NCI-H82 treated with DMSO at 0.1 percent for 48 hours (cell line): ENCODE measurements at regions not wholly inside any gene's neighbourhood (a gene's known extent, or its start where the extent isn't known, plus 50 kb on each side); places are given as distances from the start of the nearest gene placed in this dataset.
"Not testable (repeated sequence)": the region's sequence is repeated elsewhere in the genome, so short reads cannot be mapped to it uniquely, and the experiment has no call there.

Experiments
- DNase-seq: peaks from one replicate; lab custom pipeline; 2025; ENCODE audit not compliant: unreplicated experiment; lab: John Stamatoyannopoulos, UW

GRCh38 chr16:18263046-18263445, 73.5 kb downstream of the NPIPA8 start:
- DNase-seq = not testable (repeated sequence)

- not testable (repeated sequence) for DNase-seq
Observed at GRCh38 chr16:18261848-18262247, 74.7 kb downstream of the NPIPA8 start.

- DNase-seq = not testable (repeated sequence)
Observed at GRCh38 chr16:18259496-18260176, 76.9 kb downstream of the NPIPA8 start.

GRCh38 chr16:18252943-18253342, 83.6 kb downstream of the NPIPA8 start:
- DNase-seq = not testable (repeated sequence)

- not testable (repeated sequence) for DNase-seq
Observed at GRCh38 chr16:18230505-18230904, 106.0 kb downstream of the NPIPA8 start.

GRCh38 chr16:18222054-18223009, 114.2 kb downstream of the NPIPA8 start:
- DNase-seq = not testable (repeated sequence)

- not testable (repeated sequence) for DNase-seq
Observed at GRCh38 chr16:18217741-18218140, 118.8 kb downstream of the NPIPA8 start.

- DNase-seq = not testable (repeated sequence)
Observed at GRCh38 chr16:18216814-18217213, 119.7 kb downstream of the NPIPA8 start.

GRCh38 chr16:18213810-18214209, 122.7 kb downstream of the NPIPA8 start:
- DNase-seq = not testable (repeated sequence)

- not testable (repeated sequence) for DNase-seq
Observed at GRCh38 chr16:18211505-18211904, 125.0 kb downstream of the NPIPA8 start.

GRCh38 chr16:18204786-18205185, 131.8 kb downstream of the NPIPA8 start:
- not testable (repeated sequence) for DNase-seq

- DNase-seq = not testable (repeated sequence)
Observed at GRCh38 chr16:18204309-18204708, 132.2 kb downstream of the NPIPA8 start.

- not testable (repeated sequence) for DNase-seq
Observed at GRCh38 chr16:18201511-18201910, 135.0 kb downstream of the NPIPA8 start.

GRCh38 chr16:18192389-18192788, 144.1 kb downstream of the NPIPA8 start:
- DNase-seq = not testable (repeated sequence)

- DNase-seq = not testable (repeated sequence)
Observed at GRCh38 chr16:18190179-18190578, 146.4 kb downstream of the NPIPA8 start.

- DNase-seq = not testable (repeated sequence)
Observed at GRCh38 chr16:18184755-18185154, 151.8 kb downstream of the NPIPA8 start.

- not testable (repeated sequence) for DNase-seq
Observed at GRCh38 chr16:18181028-18181427, 155.5 kb downstream of the NPIPA8 start.

GRCh38 chr16:18173945-18174497, 162.5 kb downstream of the NPIPA8 start:
- DNase-seq = not testable (repeated sequence)

- DNase-seq = not testable (repeated sequence)
Observed at GRCh38 chr16:18162293-18162692, 174.2 kb downstream of the NPIPA8 start.

- not testable (repeated sequence) for DNase-seq
Observed at GRCh38 chr16:18161224-18161623, 175.3 kb downstream of the NPIPA8 start.

- DNase-seq = not testable (repeated sequence)
Observed at GRCh38 chr16:18159185-18159584, 177.4 kb downstream of the NPIPA8 start.
